Ovary (tissue), 3 donors: ENCODE measurements at regions not wholly inside any gene's neighbourhood (a gene's known extent, or its start where the extent isn't known, plus 50 kb on each side); places are given as distances from the start of the nearest gene placed in this dataset.

Source experiments
- EP300 ChIP-seq: sonication (generic); formaldehyde crosslinking; IDR thresholded peaks from one replicate; pipeline ENCODE4 v1.6.1; 2017; ENCODE audit warnings: antibody characterized with exemption
- POLR2A ChIP-seq: fragments of 450-650 bp; IDR thresholded peaks from one replicate; pipeline ENCODE4 v1.6.1; 2017; ENCODE audit warnings: antibody characterized with exemption, mild to moderate bottlenecking, moderate library complexity
- TF ChIP-seq, protein P1 (sequence below), 3 donors: fragments of 450-650 bp in 2 of 3; fragments of 200-600 bp in 1 of 3; IDR thresholded peaks; one replicate each; pipeline versions ENCODE4 v1.5.1 to v1.8.0; 2016 to 2022; ENCODE audit warnings: antibody characterized with exemption in 3 of 3, mild to moderate bottlenecking in 1 of 3
- donor health status: DM: no; HTN: no; CAD: no.

DNA sequence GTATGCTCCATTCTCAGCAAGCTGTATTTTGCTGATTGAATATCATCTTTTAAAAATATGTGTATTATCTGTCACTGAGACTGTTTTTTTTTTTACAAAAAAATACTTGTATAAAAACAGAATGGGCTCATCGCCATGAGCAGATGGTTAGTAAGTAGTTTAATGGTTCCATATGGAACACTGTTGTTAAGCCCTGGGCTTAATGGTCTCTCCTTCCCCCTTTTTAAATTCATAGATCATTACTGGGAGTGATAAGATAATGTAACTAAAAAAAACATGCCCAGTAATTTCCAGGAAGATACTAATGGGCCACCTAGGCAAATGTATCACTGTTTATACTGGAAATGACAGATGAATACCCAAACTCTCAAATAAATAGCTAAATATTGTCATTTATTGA lies 95.3 kb upstream of the TPRG1 start:
- TF ChIP-seq, protein P1, sequence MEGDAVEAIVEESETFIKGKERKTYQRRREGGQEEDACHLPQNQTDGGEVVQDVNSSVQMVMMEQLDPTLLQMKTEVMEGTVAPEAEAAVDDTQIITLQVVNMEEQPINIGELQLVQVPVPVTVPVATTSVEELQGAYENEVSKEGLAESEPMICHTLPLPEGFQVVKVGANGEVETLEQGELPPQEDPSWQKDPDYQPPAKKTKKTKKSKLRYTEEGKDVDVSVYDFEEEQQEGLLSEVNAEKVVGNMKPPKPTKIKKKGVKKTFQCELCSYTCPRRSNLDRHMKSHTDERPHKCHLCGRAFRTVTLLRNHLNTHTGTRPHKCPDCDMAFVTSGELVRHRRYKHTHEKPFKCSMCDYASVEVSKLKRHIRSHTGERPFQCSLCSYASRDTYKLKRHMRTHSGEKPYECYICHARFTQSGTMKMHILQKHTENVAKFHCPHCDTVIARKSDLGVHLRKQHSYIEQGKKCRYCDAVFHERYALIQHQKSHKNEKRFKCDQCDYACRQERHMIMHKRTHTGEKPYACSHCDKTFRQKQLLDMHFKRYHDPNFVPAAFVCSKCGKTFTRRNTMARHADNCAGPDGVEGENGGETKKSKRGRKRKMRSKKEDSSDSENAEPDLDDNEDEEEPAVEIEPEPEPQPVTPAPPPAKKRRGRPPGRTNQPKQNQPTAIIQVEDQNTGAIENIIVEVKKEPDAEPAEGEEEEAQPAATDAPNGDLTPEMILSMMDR (IDR thresholded peaks at IDR 0.05): no peak
- TF ChIP-seq POLR2A (no peak), EP300 (no peak)
